ENCODE measurements at regions not wholly inside any gene's neighbourhood (a gene's known extent, or its start where the extent isn't known, plus 50 kb on each side); places are given as distances from the start of the nearest gene placed in this dataset.

GRCh38 chr14:105737504-105738246 lies 211.3 kb downstream of the TMEM121 start:
- TF ChIP-seq POLR2A (IDR thresholded peaks at IDR 0.05; ENCODE audit: extremely low read depth, insufficient read length): no peak
- no peak for TF ChIP-seq MAX (IDR thresholded peaks at IDR 0.05; ENCODE audit: low read depth, low read length)
- TF ChIP-seq, protein P1, sequence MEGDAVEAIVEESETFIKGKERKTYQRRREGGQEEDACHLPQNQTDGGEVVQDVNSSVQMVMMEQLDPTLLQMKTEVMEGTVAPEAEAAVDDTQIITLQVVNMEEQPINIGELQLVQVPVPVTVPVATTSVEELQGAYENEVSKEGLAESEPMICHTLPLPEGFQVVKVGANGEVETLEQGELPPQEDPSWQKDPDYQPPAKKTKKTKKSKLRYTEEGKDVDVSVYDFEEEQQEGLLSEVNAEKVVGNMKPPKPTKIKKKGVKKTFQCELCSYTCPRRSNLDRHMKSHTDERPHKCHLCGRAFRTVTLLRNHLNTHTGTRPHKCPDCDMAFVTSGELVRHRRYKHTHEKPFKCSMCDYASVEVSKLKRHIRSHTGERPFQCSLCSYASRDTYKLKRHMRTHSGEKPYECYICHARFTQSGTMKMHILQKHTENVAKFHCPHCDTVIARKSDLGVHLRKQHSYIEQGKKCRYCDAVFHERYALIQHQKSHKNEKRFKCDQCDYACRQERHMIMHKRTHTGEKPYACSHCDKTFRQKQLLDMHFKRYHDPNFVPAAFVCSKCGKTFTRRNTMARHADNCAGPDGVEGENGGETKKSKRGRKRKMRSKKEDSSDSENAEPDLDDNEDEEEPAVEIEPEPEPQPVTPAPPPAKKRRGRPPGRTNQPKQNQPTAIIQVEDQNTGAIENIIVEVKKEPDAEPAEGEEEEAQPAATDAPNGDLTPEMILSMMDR (IDR thresholded peaks at IDR 0.05; ENCODE audit: low read depth, low read length): no peak
- no peak for TF ChIP-seq MYC (IDR thresholded peaks at IDR 0.05; ENCODE audit: low read depth, low read length)

All from NB4 (cell line).